K562 (cell line): ENCODE measurements at regions not wholly inside any gene's neighbourhood (a gene's known extent, or its start where the extent isn't known, plus 50 kb on each side); places are given as distances from the start of the nearest gene placed in this dataset.

Experiments used
- CEBPG ChIP-seq, 3 experiments: fragments of 200-800 bp in 1 of 3; sonication (Bioruptor generic) in 1 of 3; sonication (generic) in 1 of 3; formaldehyde crosslinking in 1 of 3; IDR thresholded peaks in 2 of 3; conservative IDR thresholded peaks in 1 of 3; 2 replicates each; pipeline versions ENCODE4 v1.6.1 to v1.8.0; 2016 to 2022; ENCODE audit warnings: missing compliant biosample characterization in 2 of 3, missing genetic modification characterization in 2 of 3, mild to moderate bottlenecking in 1 of 3, missing genetic modification reagents in 1 of 3
- CREB5 ChIP-seq: fragments of 250-450 bp; sonication (Bioruptor Pico); IDR thresholded peaks from 2 replicates; pipeline ENCODE4 v1.5.0; 2020; ENCODE audit warnings: mild to moderate bottlenecking
- CTCF ChIP-seq, 3 experiments: IDR thresholded peaks in 2 of 3; conservative IDR thresholded peaks in 1 of 3; 2 replicates each; pipeline ENCODE4 v1.5.1; 2011 to 2012; ENCODE audit warnings: low read length in 3 of 3, mild to moderate bottlenecking in 3 of 3, control low read depth in 2 of 3, improper control_type of control experiment in 1 of 3, inconsistent platforms in 1 of 3, low read depth in 1 of 3, mixed read lengths in 1 of 3, moderate library complexity in 1 of 3; ENCODE audit not compliant: insufficient read depth in 2 of 3
- GTF2F1 ChIP-seq: IDR thresholded peaks from 2 replicates; pipeline ENCODE4 v1.6.1; 2011; ENCODE audit warnings: low read depth, low read length, improper control_type of control experiment
- HNRNPUL1 ChIP-seq: fragments of 200-400 bp; formaldehyde crosslinking; IDR thresholded peaks from 2 replicates; pipeline ENCODE4 v1.6.1; 2017; ENCODE audit warnings: low read length
- MAX ChIP-seq: sonication (generic); formaldehyde crosslinking; IDR thresholded peaks from 2 replicates; pipeline ENCODE4 v1.9.0; 2022; ENCODE audit warnings: mild to moderate bottlenecking, missing genetic modification reagents
- MTA1 ChIP-seq: fragments of 450-650 bp; IDR thresholded peaks from 2 replicates; pipeline ENCODE4 v1.6.1; 2017; ENCODE audit warnings: borderline replicate concordance
- NFE2L1 ChIP-seq: fragments of 450-650 bp; IDR thresholded peaks from 2 replicates; pipeline ENCODE4 v1.6.1; 2016; ENCODE audit warnings: missing genetic modification characterization, low read depth, mild to moderate bottlenecking, missing compliant biosample characterization, moderate library complexity, borderline replicate concordance
- POLR2AphosphoS5 ChIP-seq: IDR thresholded peaks from 2 replicates; pipeline ENCODE4 v1.6.1; 2011; ENCODE audit warnings: mild to moderate bottlenecking, low read depth, low read length, moderate library complexity; ENCODE audit not compliant: control insufficient read depth, insufficient read depth
- RFX5 ChIP-seq: IDR thresholded peaks from 2 replicates; pipeline ENCODE4 v1.6.1; 2011; ENCODE audit warnings: low read depth, mild to moderate bottlenecking, improper control_type of control experiment, low read length
- ZBTB40 ChIP-seq, 2 experiments: fragments of 450-650 bp in 1 of 2; sonication (generic) in 1 of 2; formaldehyde crosslinking in 1 of 2; IDR thresholded peaks; 2 replicates each; pipeline versions ENCODE4 v1.7.1 to v1.9.0; 2016 to 2022; ENCODE audit warnings: inconsistent platforms in 1 of 2, mild to moderate bottlenecking in 1 of 2, missing genetic modification reagents in 1 of 2
- ZBTB8A ChIP-seq: fragments of 450-650 bp; IDR thresholded peaks from 2 replicates; pipeline ENCODE4 v1.6.1; 2018; ENCODE audit warnings: mild to moderate bottlenecking, moderate library complexity; ENCODE audit not compliant: partially characterized antibody
- ZNF143 ChIP-seq: sonication (generic); formaldehyde crosslinking; IDR thresholded peaks from 2 replicates; pipeline ENCODE4 v1.9.0; 2022; ENCODE audit warnings: mild to moderate bottlenecking, missing genetic modification reagents
- TF ChIP-seq, protein P1 (sequence below): fragments of 250-450 bp; sonication (Bioruptor Pico); IDR thresholded peaks from 2 replicates; pipeline ENCODE4 v1.5.0; 2020; ENCODE audit warnings: mild to moderate bottlenecking, borderline replicate concordance

GRCh38 chr21:22679207-22679606 is 1681.0 kb downstream of the NCAM2 start:
- TF ChIP-seq RFX5, result no peak
- no peak for TF ChIP-seq CEBPG (CRISPR knock-in tag; IDR thresholded peaks at IDR 0.05)
- TF ChIP-seq CEBPG (tag; conservative IDR thresholded peaks at IDR 0.05 in 1 of 2, IDR thresholded peaks at IDR 0.05 in 1 of 2), result no peak
- no peak for TF ChIP-seq CREB5 (CRISPR knock-in tag)
- TF ChIP-seq HNRNPUL1, result no peak
- no peak for TF ChIP-seq ZNF143 (CRISPR knock-in tag)
- no peak for TF ChIP-seq CTCF (IDR thresholded peaks at IDR 0.05 in 2 of 3, conservative IDR thresholded peaks at IDR 0.05 in 1 of 3; ENCODE audit: insufficient read depth in 2 of 3, low read depth in 1 of 3, low read length in 3 of 3)
- TF ChIP-seq ZBTB40 (IDR thresholded peaks at IDR 0.05), result no peak
- no peak for TF ChIP-seq ZBTB40 (CRISPR knock-in tag; IDR thresholded peaks at IDR 0.05)
- no peak for TF ChIP-seq GTF2F1
- no peak for TF ChIP-seq POLR2AphosphoS5
- TF ChIP-seq, protein P1, sequence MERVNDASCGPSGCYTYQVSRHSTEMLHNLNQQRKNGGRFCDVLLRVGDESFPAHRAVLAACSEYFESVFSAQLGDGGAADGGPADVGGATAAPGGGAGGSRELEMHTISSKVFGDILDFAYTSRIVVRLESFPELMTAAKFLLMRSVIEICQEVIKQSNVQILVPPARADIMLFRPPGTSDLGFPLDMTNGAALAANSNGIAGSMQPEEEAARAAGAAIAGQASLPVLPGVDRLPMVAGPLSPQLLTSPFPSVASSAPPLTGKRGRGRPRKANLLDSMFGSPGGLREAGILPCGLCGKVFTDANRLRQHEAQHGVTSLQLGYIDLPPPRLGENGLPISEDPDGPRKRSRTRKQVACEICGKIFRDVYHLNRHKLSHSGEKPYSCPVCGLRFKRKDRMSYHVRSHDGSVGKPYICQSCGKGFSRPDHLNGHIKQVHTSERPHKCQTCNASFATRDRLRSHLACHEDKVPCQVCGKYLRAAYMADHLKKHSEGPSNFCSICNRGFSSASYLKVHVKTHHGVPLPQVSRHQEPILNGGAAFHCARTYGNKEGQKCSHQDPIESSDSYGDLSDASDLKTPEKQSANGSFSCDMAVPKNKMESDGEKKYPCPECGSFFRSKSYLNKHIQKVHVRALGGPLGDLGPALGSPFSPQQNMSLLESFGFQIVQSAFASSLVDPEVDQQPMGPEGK (CRISPR knock-in tag), result no peak
- TF ChIP-seq MTA1, result no peak
- TF ChIP-seq ZBTB8A, result no peak
- TF ChIP-seq MAX, result no peak
- no peak for TF ChIP-seq NFE2L1
